Large intestine (tissue), 3 donors: ENCODE measurements at regions not wholly inside any gene's neighbourhood (a gene's known extent, or its start where the extent isn't known, plus 50 kb on each side); places are given as distances from the start of the nearest gene placed in this dataset.
A peak's percentile ranks its signal among the peaks of the same experiment; 100 is the strongest.
"Not testable (repeated sequence)": the region's sequence is repeated elsewhere in the genome, so short reads cannot be mapped to it uniquely, and the experiment has no call there.

ENCODE experiments used
- DNase-seq, 2 donors: peaks; one replicate each; pipeline versions ENCODE4 v3.0.0 to v3.0.0-alpha.2; 2013
- H3K27ac ChIP-seq: one replicate; pipeline ENCODE4 v1.5.1; 2013; ENCODE audit warnings: low read length
- H3K27me3 ChIP-seq: 2 replicates; pipeline ENCODE4 v1.6.1; 2013; ENCODE audit warnings: low read length; ENCODE audit not compliant: control insufficient read depth, insufficient read depth
- H3K36me3 ChIP-seq: 2 replicates; pipeline ENCODE4 v1.6.1; 2013; ENCODE audit warnings: low read length; ENCODE audit not compliant: control insufficient read depth, insufficient read depth
- H3K4me1 ChIP-seq: one replicate; pipeline ENCODE4 v1.6.1; 2013; ENCODE audit warnings: low read length; ENCODE audit not compliant: control insufficient read depth, insufficient read depth
- H3K4me3 ChIP-seq: one replicate; pipeline ENCODE4 v1.5.1; 2013; ENCODE audit warnings: low read length
- H3K9me3 ChIP-seq: one replicate; pipeline ENCODE4 v1.6.1; 2013; ENCODE audit warnings: mild to moderate bottlenecking, low read depth, low read length, moderate library complexity; ENCODE audit not compliant: control insufficient read depth
- WGBS: methylation state at CpG from one replicate; pipeline ENCODE4 v1.1.5; 2013; ENCODE audit warnings: low lambda C conversion rate; ENCODE audit not compliant: insufficient coverage; 5-methylcytosine and 5-hydroxymethylcytosine counted together

DNA sequence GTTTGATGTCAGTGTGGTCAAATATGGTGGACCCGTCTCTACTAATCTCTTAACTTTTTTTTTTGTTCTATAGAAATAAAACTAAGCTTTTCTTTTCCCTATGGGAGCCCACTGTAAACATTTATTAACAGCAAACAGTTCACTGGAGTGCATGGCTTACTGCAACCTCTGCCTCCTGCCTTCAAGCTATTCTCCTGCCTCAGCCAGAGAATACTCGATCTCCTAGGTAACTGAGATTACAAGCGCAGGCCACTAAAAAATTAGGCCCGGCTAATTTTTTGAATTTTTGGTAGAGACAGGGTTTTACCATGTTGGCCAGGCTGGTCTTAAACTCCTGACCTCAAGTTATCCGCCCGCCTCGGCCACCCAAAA lies 80.0 kb downstream of the PPIAL4G start:
- not testable (repeated sequence) for H3K27me3 ChIP-seq, H3K36me3 ChIP-seq, H3K9me3 ChIP-seq
- H3K4me1 ChIP-seq: peaks cover 17% of the 10 kb centered on the region
- no CpG with 5 or more reads among the region's 7 CpGs for WGBS
- peak in 1 of 2 donors; percentile 44 for DNase-seq
- H3K27ac ChIP-seq: peak overlapping the region; percentile 73
- H3K4me3 ChIP-seq: peak overlapping the region; percentile 63

DNA sequence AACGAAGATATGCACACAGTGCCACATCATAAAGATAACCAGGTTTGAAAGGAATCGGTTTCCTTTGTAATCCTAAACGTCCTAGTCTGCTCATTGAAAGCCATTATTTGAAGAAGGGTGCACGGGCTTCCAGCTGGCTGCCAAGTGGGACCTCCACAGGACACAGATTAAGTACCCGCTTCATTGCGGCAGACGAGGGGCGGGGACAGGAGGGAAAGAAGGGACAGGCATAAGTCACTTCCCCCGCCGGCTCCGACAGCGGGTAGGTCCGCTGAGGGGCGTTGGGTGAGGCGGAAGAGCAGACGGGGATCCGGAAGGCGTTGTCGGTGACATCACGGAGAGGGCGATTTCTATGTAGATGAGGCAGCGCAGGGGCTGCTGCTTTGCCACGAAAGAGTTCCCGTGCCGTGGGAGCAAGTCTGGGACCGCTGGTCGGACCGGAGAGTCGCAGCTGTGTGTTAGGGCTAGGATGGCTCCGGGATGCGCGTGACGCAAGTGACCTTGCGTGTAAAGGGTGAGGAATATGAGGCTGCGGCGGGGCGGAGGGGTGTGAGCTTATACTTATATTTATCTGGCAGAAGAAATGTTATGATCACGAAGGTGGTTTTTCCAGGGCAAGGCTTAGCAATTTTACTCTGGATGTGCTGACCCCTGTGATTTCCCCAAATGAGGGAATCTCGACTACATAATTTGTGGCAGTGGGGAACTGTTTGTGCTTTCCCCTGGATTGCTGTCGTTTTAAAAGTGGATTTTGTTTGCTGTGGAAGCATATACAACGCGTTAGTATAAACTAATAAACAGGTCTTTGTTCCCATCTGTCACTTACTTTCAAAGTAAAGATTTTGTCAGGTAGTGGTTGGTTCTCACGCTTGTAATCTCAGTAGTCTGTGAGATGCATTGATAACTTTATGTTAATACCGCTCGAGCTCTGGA lies 80.7 kb downstream of the PPIAL4G start:
- H3K27me3 ChIP-seq, H3K9me3 ChIP-seq, H3K36me3 ChIP-seq: not testable (repeated sequence)
- DNase-seq: peak; percentile 82 to 89
- peak overlapping the region; percentile 73 for H3K27ac ChIP-seq
- WGBS: no CpG with 5 or more reads among the region's 45 CpGs
- peaks cover 17% of the 10 kb centered on the region for H3K4me1 ChIP-seq
- H3K4me3 ChIP-seq: peak overlapping the region; percentile 63

GRCh38 chr1:148397516-148397915 lies 85.6 kb downstream of the PPIAL4G start:
- not testable (repeated sequence) for H3K27ac ChIP-seq

GRCh38 chr1:148392505-148392904 lies 90.6 kb downstream of the PPIAL4G start:
- not testable (repeated sequence) for H3K27me3 ChIP-seq, H3K27ac ChIP-seq, H3K36me3 ChIP-seq, H3K4me1 ChIP-seq, DNase-seq, H3K9me3 ChIP-seq, H3K4me3 ChIP-seq
- WGBS: no CpG with 5 or more reads among the region's 2 CpGs

More at GRCh38 chr1:148397516-148397915, 85.6 kb downstream of the PPIAL4G start:
- H3K4me1 ChIP-seq: peaks cover 12% of the 10 kb centered on the region
- not testable (repeated sequence) for DNase-seq, H3K27me3 ChIP-seq, H3K9me3 ChIP-seq, H3K4me3 ChIP-seq, H3K36me3 ChIP-seq
- WGBS: no CpG with 5 or more reads among the region's 1 CpG

DNA sequence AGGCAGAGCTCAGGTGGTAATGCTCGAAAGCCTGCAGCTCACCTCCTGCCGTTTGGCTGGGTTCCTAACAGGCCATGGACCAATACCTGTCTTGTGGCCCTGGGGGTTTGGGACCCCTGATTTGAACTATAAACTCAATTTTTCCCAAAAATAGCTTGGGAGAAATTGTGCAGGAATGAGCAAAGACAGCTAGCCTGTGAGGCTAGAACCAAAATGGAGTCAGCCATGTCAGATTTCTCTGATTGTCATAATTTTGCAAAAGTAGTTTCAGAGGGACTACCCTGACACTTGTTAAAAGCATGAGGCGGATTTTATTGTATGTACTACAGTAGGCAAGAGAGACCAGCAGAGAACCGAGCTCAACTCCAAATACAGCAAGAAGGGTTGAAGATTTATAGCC lies 91.8 kb downstream of the PPIAL4G start:
- no CpG with 5 or more reads among the region's 4 CpGs for WGBS
- DNase-seq, H3K4me1 ChIP-seq, H3K36me3 ChIP-seq, H3K9me3 ChIP-seq, H3K27me3 ChIP-seq, H3K4me3 ChIP-seq, H3K27ac ChIP-seq: not testable (repeated sequence)

DNA sequence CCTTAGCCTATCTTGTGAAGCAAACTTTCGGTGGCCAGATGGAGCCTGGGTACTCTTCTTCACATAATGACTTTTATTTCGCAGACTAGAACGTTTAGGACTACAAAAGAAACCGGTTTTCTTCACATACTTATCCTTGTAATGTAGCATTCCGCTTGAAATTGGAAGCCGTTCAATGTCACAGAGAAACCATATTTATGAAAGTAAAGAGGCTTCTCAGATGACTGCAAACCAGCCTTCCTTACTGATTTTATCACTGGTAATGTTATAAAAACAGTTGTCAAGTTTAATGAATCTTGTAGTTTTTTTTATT lies 94.1 kb downstream of the PPIAL4G start:
- Histone ChIP-seq H3K4me3 (peak overlapping the region; percentile 65), H3K4me1 (peaks cover 9% of the 10 kb centered on the region), H3K9me3 (no peaks in the 10 kb centered on the region), H3K27ac (peak overlapping the region; percentile 97), H3K36me3 (no peaks in the 10 kb centered on the region), H3K27me3 (no peaks in the 10 kb centered on the region)
- no peak for DNase-seq
- 5% methylated on average over 3 of the region's 6 CpGs for WGBS

GRCh38 chr1:148388260-148389026 lies 94.7 kb downstream of the PPIAL4G start:
- peak overlapping the region; percentile 97 for H3K27ac ChIP-seq
- H3K9me3 ChIP-seq: no peaks in the 10 kb centered on the region
- no CpG with 5 or more reads among the region's 40 CpGs for WGBS

DNA sequence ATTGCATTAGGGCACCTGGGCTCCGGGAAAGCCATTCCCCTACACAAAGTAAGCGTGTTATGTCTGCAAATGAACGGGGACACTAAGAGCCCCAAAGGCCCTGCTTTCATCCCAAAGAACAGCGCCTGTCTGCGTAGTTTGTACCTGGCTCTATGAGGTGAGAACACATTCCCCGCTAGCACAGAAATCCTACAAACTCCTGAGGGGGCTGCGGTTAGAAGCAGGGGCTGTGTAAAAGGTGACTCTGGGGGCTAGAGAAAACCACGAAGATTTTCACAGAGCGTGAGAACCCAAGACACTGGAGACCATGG lies 95.2 kb downstream of the PPIAL4G start:
- H3K4me3 ChIP-seq: peak overlapping the region; percentile 65
- not testable (repeated sequence) for DNase-seq

More at GRCh38 chr1:148388260-148389026, 94.7 kb downstream of the PPIAL4G start:
- Histone ChIP-seq H3K4me1 (peaks cover 9% of the 10 kb centered on the region), H3K27me3 (no peaks in the 10 kb centered on the region), H3K4me3 (peak overlapping the region; percentile 65), H3K36me3 (no peaks in the 10 kb centered on the region)
- peak; percentile 93 to 97 for DNase-seq

DNA sequence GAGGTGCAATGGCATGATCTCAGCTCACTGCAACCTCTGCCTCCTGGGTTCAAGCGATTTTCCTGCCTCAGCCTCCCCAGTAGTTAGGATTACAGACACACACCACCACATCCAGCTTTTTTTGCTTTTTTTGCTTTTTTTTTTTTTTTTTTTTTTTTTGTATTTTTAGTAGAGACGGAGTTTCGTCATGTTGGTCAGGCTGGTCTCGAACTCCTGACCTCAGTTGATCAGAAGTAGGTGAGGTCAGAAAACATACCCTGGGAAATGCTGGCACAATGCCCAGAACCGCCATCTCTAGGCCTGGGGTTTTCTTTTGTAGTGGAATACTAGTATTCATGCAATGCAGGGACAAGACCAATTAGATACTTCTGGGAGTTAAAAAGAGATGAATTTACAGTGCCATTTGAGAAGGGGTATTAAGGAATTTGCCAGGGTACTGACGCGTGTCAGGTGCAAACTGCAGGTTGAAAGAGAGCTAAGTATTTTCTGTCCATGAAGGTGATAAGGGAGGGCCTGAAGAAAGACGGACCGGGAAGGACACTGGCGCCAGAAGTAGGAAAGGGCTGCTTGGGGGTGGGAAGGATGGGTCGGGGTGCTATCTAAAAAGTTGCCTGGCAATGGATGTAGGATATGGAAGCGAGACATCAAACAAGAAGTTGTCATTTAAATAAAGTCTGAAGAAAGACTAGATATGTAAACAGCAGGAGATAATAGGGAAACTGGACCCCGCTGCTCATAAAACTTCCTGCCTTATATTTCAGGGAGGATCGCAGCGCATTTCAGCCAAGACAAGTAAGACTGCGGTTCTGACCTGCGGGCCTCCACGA lies 95.8 kb downstream of the PPIAL4G start:
- DNase-seq: peak in 1 of 2 donors; percentile 47
- peak overlapping the region; percentile 97 for H3K27ac ChIP-seq
- not testable (repeated sequence) for H3K9me3 ChIP-seq, H3K36me3 ChIP-seq, H3K27me3 ChIP-seq, H3K4me3 ChIP-seq, H3K4me1 ChIP-seq
- WGBS: 41% methylated on average over 4 of the region's 18 CpGs

More for the DNA sequence above, 95.2 kb downstream of the PPIAL4G start:
- H3K4me1 ChIP-seq, H3K27me3 ChIP-seq, H3K9me3 ChIP-seq, H3K36me3 ChIP-seq: not testable (repeated sequence)
- peak overlapping the region; percentile 97 for H3K27ac ChIP-seq
- no CpG with 5 or more reads among the region's 9 CpGs for WGBS

DNA sequence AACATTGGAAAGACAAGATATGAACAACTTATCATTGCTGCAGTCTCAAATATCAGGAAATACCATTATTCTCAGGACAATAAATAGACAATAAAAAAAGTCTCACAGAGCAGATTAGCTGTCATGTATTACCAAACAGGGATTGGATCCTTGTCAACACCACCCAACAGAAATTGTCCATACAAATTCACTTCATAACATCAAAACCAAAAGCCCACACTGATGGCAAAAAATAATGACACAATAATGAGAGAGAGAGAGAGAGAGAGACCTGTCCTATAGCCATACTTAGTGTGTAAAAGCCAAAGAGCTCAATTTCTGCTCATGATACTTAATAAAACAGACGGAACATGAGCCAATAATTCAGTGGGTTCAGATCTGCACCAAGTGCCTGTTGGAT lies 96.5 kb downstream of the PPIAL4G start:
- Histone ChIP-seq H3K4me3 (no peak overlapping the region), H3K9me3 (no peaks in the 10 kb centered on the region), H3K4me1 (peaks cover 9% of the 10 kb centered on the region), H3K27me3 (no peaks in the 10 kb centered on the region), H3K27ac (no peak overlapping the region), H3K36me3 (no peaks in the 10 kb centered on the region)
- DNase-seq: no peak
- no CpG with 5 or more reads among the region's 1 CpG for WGBS
